ENCODE measurements at regions not wholly inside any gene's neighbourhood (a gene's known extent, or its start where the extent isn't known, plus 50 kb on each side); places are given as distances from the start of the nearest gene placed in this dataset.

DNA sequence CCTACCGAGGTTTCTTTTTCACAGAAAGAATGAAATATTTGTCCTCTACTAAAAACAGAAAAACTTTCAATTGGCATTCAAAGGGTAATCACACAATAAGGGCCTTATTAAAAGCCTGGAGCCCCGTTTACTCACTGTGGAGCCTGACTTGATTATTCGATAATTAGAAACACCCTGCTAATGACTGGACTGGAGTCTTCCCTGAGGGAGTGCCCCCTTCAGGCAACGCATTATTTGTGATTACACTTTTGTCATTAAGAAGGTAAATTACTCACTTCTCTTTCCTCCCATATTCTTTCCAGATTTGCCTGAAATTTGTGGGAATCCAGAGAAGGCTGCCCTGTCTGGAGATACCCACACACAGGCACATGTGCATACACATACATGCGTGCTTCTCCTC, 444.2 kb upstream of the NPVF start:
- DNase-seq (ENCODE audit: low read depth) = no peak
- no peak overlapping the region for H3K4me3 ChIP-seq (replicated peaks; ENCODE audit: low read depth, low read length)
- TF ChIP-seq CTCF (IDR thresholded peaks at IDR 0.05; ENCODE audit: low read length, missing control alignments) = no peak

GRCh38 chr7:25675789-25676474, 447.6 kb upstream of the NPVF start:
- TF ChIP-seq CTCF (IDR thresholded peaks at IDR 0.05; ENCODE audit: low read length, missing control alignments) = no peak
- no peak for DNase-seq (ENCODE audit: low read depth)
- H3K4me3 ChIP-seq (replicated peaks; ENCODE audit: low read depth, low read length) = no peak overlapping the region

GRCh38 chr7:25677595-25677994, 449.3 kb upstream of the NPVF start:
- no peak for DNase-seq (ENCODE audit: low read depth)

GRCh38 chr7:25678215-25678614, 449.9 kb upstream of the NPVF start:
- H3K4me3 ChIP-seq (replicated peaks; ENCODE audit: low read depth, low read length) = no peak overlapping the region
- no peak for TF ChIP-seq CTCF (IDR thresholded peaks at IDR 0.05; ENCODE audit: low read length, missing control alignments)
- DNase-seq (ENCODE audit: low read depth) = no peak

More at GRCh38 chr7:25677595-25677994, 449.3 kb upstream of the NPVF start:
- no peak overlapping the region for H3K4me3 ChIP-seq (replicated peaks; ENCODE audit: low read depth, low read length)
- TF ChIP-seq CTCF (IDR thresholded peaks at IDR 0.05; ENCODE audit: low read length, missing control alignments) = no peak

DNA sequence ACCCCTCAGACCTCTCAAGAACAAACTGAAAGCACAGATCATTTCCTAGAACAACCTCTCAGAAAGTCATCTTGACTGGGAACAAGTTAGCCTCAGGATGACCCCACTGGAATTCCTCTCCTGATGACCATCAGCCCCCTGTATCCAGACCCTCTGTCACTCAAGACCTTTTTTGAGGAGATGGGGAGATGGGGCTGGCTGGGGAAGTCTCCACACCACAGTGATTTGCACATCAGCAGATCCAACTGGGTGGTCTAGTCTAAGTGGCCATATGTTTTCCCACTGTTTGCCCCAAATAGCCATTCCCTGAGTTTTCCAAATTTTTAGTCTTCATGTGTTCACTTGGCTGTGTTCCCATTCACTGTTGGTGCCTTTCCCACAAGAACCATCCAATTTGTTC, 452.4 kb upstream of the NPVF start:
- TF ChIP-seq CTCF (IDR thresholded peaks at IDR 0.05; ENCODE audit: low read length, missing control alignments) = no peak
- no peak overlapping the region for H3K4me3 ChIP-seq (replicated peaks; ENCODE audit: low read depth, low read length)
- no peak for DNase-seq (ENCODE audit: low read depth)

- DNase-seq (ENCODE audit: low read depth) = no peak
- H3K4me3 ChIP-seq (replicated peaks; ENCODE audit: low read depth, low read length) = no peak overlapping the region
- TF ChIP-seq CTCF (IDR thresholded peaks at IDR 0.05; ENCODE audit: low read length, missing control alignments) = no peak
Measured at GRCh38 chr7:25684360-25684759, 456.1 kb upstream of the NPVF start.

- no peak overlapping the region for H3K4me3 ChIP-seq (replicated peaks; ENCODE audit: low read depth, low read length)
- TF ChIP-seq CTCF (IDR thresholded peaks at IDR 0.05; ENCODE audit: low read length, missing control alignments) = no peak
- no peak for DNase-seq (ENCODE audit: low read depth)
Measured at GRCh38 chr7:25686493-25686892, 458.2 kb upstream of the NPVF start.
